HG02759 (cell line): ENCODE measurements at regions not wholly inside any gene's neighbourhood (a gene's known extent, or its start where the extent isn't known, plus 50 kb on each side); places are given as distances from the start of the nearest gene placed in this dataset.

ENCODE experiments used
- ATAC-seq: cut with Tn5 transposase; IDR thresholded peaks from one replicate; pipeline ENCODE4 v1.9.1; 2021; ENCODE audit warnings: mild to moderate bottlenecking, moderate library complexity; ENCODE audit not compliant: unreplicated experiment

DNA sequence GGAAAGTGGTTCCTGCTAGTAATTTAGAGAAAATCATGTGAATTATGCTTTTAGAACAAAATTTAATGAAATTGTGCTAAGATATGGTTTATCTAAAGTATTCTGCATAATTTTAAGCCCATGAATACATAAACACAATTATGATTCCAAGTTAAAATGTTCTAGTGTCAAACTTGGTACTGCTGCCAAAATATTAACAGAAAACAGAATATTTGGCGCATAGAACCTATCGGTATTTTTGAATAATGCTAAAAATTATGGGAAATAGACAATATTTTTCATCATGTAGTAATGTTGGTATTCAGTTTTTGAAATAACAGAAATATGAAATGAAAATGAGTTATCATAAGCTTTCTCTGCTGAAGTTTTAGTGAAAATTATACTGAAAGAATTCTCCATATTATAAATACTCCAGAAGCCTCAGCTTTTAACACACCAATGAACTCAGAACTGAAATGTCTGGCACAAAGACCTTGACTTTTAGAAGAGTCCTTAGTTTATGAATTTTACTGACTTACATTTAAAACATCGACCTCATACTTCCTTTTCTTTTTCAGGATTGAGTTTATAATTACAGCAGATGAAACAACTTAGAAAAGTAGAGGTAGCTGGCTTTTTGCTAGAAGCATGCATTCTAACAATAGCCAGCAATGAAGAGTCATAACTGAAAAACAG is 1192.3 kb upstream of the GJE1 start:
- ATAC-seq = no peak

DNA sequence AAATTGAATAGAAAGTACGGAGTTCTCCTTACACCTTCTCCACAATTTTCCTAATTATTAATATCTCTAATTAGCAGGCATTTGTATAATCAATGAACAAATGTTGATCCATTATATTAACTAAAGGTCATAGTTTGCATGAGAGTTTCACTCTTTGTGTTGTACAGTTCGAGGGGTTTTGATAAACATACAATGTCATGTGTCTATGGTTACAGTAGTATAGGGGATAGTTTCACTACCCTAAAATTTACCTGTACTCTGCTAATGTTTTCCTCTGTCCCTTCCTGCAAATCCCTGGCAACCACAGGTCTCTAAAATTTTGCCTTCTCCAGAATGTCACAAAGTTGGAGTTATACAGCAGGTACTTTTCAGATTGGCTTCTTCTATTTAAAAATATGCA is 1199.8 kb upstream of the GJE1 start:
- no peak for ATAC-seq

DNA sequence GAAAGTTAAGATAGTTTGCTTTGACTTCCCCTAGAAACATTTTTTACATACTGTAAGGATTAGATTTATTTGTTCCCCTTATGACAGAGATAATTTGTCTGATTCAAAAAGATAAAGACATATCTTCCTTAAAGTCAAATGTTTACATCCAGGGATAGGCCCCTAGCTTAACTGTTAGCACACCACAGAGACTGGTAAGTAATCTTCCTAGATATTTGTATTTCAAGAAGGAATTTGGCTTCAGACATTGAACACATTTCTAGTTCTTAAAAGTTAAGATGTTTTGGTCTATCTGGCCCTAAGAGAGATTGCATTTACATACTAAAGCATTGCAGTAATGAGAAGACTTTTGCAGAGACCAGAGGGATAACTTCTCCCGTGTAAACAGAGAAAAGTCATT is 1201.1 kb upstream of the GJE1 start:
- no peak for ATAC-seq

DNA sequence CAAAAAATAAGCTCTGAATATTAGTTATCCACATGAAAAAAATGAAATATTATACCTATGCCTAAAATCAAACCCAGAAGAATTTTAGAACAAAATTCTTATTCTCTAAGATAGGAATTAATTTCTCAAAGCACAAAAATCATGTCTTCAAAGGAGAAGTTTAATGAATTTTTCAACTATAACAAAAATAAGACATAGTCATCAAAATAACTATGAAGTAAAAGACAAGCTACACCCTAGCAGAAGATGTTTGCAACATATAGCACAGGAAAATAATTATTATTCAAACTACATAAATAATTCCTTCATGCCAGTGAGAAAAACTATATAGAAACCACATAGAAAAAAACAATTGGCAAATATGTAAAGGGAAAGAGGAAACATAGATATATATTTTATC is 1203.6 kb upstream of the GJE1 start:
- no peak for ATAC-seq

DNA sequence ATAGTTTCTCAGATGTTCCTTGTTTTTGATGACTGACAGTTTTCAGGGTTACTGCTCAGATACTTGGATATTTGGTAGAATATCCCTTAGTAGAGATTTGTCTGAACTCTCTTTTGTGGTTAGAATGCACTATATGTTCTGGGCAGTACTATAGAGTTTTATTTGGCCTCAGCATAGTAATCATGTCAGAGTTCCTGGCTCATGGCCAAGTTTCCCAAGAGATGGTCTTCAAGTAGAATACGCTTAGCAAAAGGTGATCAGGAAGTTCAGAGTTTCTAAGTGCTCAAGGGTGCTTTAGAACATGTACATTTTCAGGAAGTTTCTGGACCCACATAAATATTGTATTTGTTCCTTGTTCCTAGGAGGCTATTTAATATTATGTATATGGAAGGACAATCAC is 1209.7 kb upstream of the GJE1 start:
- no peak for ATAC-seq

DNA sequence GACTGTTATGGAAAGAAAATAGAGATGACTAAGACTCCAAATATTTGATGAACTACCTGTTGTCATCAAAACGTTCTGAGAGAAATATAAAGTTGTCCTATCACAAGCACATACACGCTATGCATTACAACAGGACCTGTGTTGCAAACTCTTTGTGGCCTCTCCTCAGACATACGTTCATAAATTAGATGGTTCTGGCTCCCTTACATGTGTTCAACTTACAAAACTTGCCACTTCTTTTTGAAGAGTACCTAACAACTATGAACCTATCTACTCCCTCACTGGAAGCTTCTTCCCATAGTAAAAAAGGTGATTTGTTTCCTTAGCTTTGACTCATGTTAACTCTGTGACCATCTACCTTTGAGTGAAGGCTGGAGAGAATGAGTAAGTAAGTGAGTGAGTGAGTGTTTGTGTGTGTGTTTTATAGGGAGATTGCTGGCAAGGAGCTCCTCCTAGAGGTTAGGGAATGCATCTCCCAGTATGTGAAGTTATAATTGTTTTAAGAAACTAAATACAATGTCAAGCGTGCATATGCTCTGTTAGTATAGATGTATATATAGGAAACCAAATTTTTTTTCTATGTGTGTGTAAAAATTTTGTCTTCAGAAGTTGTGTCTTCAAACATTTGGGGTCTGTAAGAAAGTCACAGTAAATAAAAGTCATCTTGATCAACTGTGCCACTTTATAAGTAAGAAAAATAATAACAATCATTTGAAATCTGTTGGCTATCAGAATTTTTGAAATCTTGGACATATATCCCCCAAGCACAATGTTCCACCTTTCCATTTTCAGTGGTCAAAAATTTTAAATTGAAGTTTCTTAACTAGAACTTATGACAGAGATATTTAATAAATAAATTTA is 1211.1 kb upstream of the GJE1 start:
- peak; percentile 56 for ATAC-seq

DNA sequence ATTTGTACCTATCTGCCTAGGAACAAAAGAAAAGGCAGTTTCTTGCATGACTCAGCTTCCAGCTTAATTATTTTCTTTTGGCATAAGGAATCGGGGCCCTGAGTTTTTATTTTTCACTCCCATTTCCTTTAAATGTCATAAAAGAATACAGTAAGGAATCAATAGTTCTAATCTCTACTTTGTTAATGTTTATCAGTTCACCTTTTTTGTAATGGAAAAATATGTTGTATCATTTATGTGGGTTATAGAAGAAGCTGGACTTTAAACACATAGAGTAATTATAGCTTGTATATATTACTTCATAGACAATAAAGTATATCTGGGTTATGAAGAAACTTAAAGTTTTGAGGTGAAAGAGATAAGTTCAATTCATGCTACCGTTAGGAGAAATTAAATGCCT is 1214.8 kb upstream of the GJE1 start:
- no peak for ATAC-seq

DNA sequence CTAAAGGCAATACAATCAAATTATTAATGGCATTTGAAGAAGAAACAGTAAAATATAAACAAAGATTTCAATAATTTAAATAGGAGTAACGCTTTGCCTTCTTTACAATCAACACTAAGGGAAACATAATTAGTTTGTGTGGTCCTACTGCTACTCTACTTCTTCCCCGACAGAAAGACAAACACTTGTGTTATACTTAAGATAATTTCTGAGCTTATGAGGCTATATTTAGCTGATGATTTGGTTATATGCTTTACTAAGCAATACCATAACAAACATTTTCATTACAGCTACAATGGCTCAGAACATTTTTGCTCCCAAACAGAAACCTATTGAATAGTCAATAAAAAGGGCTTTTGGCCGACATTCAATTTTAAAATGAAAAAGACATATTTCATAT is 1217.2 kb upstream of the GJE1 start:
- ATAC-seq = no peak

DNA sequence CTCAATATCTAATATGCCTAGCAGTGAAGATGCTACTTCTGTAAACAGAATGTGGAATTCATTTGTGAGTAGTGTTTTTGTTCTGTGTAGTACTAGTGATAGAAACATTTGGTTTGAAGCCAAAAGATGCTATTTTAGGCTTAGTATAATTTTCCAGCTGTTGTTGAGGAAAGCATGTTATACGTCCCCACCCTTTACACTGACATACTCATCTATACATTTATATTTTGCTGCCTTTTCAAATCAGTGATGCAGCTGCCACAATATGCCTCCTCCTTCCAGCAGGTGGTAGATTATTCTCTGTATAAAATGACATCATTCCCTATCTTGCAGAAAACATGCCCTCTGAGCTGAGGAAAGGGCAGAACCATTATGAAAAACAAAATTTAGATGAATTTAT is 1217.6 kb upstream of the GJE1 start:
- ATAC-seq = no peak

DNA sequence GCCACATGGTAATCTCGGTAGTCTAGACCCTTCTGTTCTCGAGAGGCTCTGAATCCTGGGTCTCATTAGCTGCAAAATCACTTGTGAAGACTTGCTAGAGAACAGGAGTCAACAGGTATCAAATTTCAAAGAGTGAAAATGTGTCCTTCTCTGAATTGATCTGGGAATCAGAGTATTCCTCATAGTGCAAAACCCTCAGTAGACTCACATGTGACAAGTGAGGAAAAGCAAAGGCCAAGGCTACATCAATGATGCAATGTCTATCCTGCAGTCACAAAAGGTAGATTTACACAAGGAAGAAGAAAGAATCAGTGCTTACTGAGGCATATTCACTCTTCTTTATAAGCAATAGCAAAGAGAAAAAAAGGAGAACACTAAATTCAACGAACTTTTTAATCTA is 1220.0 kb upstream of the GJE1 start:
- no peak for ATAC-seq

DNA sequence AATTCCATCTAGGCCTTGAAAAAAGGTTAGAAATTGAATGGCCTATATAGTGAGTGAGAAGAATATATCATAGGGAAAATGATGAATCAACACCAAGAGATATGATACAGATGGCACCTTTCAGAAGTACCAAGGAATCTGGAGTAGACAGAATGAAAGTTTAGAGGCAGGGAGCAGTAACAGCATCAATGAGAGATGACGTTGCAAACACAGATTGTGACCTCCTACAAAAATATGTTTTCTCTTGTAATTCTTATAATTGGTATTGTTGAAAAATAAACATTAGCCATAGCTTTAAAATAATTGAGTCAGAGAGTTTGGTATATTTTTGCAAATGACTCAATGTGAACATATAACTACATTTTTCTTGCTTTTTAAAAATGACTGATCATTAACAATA is 1223.1 kb upstream of the GJE1 start:
- ATAC-seq = no peak

DNA sequence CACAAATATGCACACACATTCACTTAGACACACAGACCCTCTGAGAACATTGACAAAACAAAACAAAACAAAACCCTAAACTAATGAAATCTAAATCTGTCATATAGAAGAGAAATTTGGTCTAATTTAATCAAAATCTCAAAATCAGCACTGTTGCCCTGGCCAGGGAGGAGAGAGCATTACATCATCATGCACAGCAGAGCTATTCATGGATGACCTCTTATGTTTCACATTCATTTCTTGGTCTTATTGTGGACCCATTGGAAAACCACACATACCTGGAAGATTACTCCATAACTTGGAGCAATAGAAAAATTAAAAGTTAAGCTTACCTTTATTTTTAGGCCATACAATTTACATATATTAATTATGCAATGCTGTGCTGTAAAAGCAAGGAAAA is 1223.6 kb upstream of the GJE1 start:
- ATAC-seq = no peak

DNA sequence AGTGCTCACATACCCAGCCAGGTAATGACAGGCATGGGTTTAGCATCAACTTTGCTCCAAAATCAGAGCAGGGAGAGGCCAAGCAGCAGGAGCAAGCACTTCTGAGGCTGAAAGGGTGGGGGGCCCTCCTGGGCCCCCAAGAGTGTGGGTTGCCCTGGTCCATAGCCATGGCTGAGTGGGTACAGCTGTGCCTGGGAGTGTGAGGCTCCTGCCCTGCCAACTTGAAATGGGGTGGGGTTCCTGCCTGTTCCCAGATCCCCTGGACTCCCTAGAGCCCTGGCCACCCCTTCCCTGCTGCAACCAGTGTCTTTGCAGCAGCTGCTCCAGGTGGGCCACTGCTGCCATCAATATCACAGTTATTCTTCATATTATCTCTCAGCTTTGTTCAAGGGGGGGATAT is 1224.2 kb upstream of the GJE1 start:
- no peak for ATAC-seq

DNA sequence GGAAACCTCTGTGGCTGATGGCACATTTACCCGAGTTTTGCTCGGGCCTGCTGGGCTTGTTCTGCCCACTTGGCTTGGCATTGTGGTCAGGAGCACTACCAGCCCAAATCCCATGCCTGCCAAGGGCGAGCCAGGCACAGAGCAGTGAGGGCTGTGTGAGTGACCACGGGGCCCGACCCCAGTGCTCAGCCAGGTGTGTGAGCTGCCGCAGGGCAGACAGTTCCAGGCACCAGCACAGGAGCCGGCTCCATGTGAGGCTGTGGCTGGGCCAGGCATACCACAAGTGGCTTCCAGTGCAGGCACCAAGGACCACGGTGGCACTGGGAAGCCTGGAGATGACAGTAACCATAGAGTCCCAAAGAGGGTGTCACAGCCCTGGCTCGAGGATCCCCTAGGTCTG is 1225.5 kb upstream of the GJE1 start:
- ATAC-seq = no peak

DNA sequence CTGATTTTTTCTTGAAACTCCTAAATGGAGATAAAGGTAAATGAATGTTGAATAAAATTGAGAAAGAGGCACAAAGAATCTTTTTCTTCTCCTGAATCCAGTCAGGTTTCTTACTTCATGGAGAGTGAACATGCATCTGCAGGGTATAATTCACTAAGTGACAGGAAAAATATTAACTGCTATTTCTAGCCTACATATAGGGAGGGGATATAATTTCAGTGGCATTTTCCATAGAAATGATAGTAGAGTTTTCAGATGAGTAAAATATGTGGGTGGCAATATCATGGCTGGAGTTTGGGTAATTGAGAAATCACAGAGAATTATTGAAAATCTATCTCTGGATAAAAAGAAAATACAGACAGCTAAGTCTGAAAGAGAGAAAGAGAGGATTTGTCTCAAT is 1227.0 kb upstream of the GJE1 start:
- no peak for ATAC-seq

DNA sequence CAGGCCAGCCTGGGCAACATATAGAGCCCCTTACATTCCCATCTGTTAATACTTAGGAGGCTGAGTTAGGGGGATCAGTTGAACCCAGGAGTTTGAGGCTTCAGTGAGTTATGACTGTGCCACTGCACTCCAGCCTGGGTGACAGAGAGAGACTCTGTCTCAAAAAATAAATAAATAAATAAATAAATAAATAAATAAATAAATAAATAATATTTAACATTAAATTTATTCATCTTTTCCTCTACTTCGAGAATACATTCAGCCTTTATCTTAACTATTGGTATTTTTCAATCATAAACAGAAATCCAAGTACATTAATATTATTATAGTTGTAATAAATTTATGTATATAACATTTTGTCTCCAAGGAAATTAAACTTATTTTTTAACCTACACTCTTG is 1227.7 kb upstream of the GJE1 start:
- ATAC-seq = no peak

DNA sequence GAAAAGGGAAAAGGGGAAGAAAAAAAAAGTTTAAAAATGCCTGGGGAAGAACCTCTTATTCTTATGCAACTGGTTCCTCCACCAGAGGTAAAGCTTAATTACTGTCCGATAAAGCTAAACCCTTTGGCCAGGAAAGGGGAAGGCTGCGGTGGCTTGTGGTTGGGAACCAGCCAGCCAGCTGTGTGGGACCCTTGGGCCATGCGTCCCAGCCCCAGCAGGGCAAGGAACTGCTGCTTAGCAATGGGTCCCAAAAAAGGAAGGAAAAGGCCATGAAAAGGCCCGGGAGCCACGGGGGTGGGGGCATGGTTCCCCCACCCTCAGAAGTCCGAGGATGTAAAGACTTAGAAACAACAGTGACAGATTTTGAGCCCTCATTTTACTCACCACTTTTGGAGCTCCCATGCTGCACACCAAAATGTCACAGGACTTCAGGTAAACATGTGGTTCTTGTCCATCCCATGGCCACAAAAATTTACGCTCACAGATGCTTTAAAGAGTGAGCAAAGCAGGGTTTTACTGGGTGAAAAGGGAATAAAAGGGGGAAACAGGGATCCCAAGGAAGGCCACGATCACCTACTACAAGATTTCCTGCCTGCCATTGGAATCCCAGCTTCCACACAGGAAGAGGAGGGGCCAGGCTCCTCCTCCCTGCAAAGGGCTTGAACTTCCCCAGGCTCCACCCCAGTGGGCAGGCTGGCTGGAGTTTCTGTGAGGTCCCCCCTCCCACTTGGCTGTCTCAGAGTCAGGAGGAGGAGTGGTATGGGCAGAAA is 1234.7 kb upstream of the GJE1 start:
- no peak for ATAC-seq

DNA sequence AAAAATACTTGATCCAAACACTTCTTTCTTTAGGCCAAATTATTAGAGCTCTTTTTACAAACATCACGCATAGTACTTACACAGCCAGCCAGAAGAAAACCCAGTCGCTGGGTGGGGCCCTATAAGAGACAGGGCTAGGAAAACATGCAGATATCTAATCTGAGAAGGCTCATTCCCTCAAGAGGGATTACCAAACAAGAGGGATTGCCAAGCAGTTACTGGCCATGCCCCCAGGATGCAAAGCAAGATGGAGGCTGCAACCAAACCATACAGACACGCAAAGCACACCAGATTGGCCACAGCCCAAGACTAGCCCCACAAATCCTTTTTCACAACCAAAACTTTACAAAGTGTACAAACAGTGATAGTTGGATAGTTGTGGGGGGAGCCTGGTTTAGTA is 1235.4 kb upstream of the GJE1 start:
- no peak for ATAC-seq

DNA sequence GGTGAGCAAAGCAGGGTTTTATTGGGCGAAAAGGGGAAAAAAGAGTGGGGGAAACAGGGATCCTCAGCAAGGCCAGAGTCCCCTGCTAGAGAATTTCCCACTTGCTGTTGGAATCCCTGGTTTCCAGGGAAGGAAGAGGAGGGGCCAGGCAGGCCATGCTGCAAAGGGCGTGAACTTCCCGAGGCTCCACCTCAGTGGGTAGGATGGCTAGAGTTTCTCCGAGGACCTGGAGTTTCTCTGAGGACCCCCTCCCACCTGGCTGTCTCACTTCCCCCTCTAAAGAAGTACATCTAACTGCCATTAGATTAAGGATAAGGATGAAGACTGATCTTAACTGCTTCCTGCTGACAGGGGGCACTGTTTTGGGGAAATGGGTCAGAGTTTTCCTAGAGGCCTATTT is 1239.3 kb upstream of the GJE1 start:
- ATAC-seq = no peak

DNA sequence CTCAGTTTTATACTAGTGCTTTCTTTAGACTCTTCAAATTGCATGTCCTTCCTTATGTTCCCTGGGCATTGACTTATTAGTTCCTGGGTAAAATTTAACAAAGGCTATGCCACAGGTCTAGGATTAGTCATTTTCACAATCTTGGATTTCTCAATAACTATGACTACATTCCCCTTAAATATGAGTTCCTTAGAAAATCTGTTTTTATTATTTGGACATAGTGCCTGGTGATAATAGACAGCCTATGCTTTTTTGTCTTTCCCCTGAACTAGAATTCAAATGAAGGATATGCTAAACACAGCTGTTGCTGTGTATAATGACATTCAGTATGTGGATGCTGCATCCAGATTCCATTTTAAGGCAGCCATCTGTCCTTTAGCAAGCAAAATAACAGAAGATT is 1252.8 kb upstream of the GJE1 start:
- ATAC-seq = no peak

DNA sequence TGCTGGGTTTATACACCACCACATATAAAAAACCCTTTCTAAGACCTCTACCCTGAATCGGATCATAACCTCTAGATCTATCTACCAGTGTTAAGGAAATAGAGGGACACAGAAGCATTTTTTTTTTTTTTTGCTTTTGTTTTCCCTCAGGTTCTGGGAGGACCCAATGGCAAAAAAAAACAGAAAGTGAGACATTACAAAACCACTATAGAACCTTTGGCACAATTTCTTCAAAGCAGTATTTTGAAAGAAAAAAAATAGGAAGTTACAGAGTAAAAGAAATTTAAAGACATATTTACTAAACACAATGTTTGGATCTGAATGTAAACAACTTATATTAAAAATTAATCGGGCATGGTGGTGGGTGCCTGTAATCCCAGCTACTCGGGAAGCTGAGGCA is 1258.7 kb upstream of the GJE1 start:
- ATAC-seq = no peak

DNA sequence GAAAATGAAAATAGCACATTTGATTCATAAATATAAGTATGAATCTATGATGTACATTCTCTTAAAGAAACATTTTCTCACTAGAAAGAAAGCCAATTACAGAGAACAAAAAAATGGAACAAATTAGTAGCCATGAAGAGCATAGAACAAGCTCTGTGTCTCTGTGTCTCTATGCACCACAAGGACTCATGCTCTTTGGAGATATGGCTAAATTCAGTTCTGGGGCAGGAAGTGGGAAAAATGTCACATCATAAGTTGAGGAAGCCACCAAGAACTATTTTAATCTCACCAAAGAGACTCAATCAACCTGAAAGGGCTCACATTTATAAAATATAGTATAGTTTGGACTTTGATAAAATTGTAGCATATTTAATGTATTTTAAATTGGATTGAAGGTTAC is 1259.8 kb upstream of the GJE1 start:
- ATAC-seq = no peak
